HUES6 (cell line): ENCODE measurements at regions not wholly inside any gene's neighbourhood (a gene's known extent, or its start where the extent isn't known, plus 50 kb on each side); places are given as distances from the start of the nearest gene placed in this dataset.

Experiments used
- H3K27ac ChIP-seq: 2 replicates; pipeline ENCODE4 v1.7.0; 2013; ENCODE audit warnings: low read depth, mild to moderate bottlenecking, low read length, inconsistent platforms
- H3K27me3 ChIP-seq: 2 replicates; pipeline ENCODE4 v1.6.1; 2013; ENCODE audit warnings: low read length; ENCODE audit not compliant: control insufficient read depth, insufficient read depth
- H3K36me3 ChIP-seq: 2 replicates; pipeline ENCODE4 v1.6.1; 2013; ENCODE audit warnings: low read length; ENCODE audit not compliant: control insufficient read depth, insufficient read depth
- H3K4me1 ChIP-seq: 2 replicates; pipeline ENCODE4 v1.6.1; 2013; ENCODE audit warnings: low read length; ENCODE audit not compliant: control insufficient read depth, insufficient read depth
- H3K4me3 ChIP-seq: 2 replicates; pipeline ENCODE4 v1.5.1; 2013; ENCODE audit warnings: low read depth, low read length
- H3K9ac ChIP-seq: one replicate; pipeline ENCODE4 v1.6.1; 2013; ENCODE audit warnings: mild to moderate bottlenecking, low read length
- H3K9me3 ChIP-seq: 2 replicates; pipeline ENCODE4 v1.6.1; 2013; ENCODE audit warnings: low read depth, low read length; ENCODE audit not compliant: control insufficient read depth, insufficient read depth

DNA sequence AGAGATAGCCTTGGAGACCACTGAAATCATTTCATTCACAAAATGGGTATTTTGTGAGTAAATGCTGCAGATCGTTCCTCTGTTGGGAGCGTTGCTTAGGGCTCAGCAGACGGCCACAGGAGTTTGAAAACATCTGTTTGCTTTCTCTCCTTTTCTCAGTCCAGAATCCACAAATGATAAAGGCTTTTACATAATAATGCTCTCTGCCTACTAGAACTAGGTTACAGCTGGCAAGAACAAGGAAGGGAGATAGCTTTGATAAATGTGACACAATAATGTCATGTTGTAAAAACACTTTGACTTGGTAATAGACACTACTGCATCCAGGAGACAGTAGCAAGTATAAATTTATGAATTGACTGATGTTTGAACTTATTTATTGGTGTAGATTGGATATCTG, 1072.4 kb upstream of the CDH6 start:
- Histone ChIP-seq H3K27me3 (no peaks in the 10 kb centered on the region), H3K9me3 (no peaks in the 10 kb centered on the region), H3K36me3 (no peaks in the 10 kb centered on the region), H3K9ac (no peak overlapping the region), H3K27ac (no peak overlapping the region), H3K4me3 (no peak overlapping the region), H3K4me1 (peaks cover 6% of the 10 kb centered on the region; the same call in 1 of the 2 replicates)

GRCh38 chr5:30117135-30117534, 1076.4 kb upstream of the CDH6 start:
- H3K36me3 ChIP-seq, result no peaks in the 10 kb centered on the region
- H3K27ac ChIP-seq, result no peak overlapping the region
- no peak overlapping the region for H3K9ac ChIP-seq
- no peak overlapping the region for H3K4me3 ChIP-seq
- H3K27me3 ChIP-seq, result no peaks in the 10 kb centered on the region
- no peaks in the 10 kb centered on the region for H3K9me3 ChIP-seq
- H3K4me1 ChIP-seq, result peaks cover 6% of the 10 kb centered on the region; the same call in 1 of the 2 replicates

DNA sequence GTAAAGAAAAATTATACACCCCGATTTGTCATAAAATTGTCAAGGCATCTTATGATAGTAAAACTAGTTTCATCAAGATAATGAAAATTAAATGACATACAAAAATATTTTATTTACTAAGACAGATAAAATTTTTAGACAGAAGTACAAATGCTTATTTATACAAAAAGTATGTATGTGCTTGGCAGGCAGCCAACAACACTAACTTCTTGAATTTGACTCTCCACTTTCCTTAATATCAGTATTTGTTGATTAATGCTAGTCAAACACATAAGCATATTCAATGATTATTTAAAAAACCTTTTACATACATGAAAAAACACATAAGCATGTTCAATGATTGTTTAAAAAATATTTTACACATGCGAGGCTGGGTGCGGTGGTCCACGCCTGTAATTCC, 1079.9 kb upstream of the CDH6 start:
- H3K27me3 ChIP-seq, result no peaks in the 10 kb centered on the region
- H3K9ac ChIP-seq, result no peak overlapping the region
- H3K27ac ChIP-seq, result no peak overlapping the region
- no peaks in the 10 kb centered on the region for H3K36me3 ChIP-seq
- no peak overlapping the region for H3K4me3 ChIP-seq
- no peaks in the 10 kb centered on the region for H3K4me1 ChIP-seq
- H3K9me3 ChIP-seq, result no peaks in the 10 kb centered on the region

- Histone ChIP-seq H3K4me3 (no peak overlapping the region), H3K27me3 (no peaks in the 10 kb centered on the region)
Observed at GRCh38 chr5:30112867-30113266, 1080.6 kb upstream of the CDH6 start.

GRCh38 chr5:30108051-30108450, 1085.4 kb upstream of the CDH6 start:
- H3K9ac ChIP-seq, result no peak overlapping the region
- H3K27me3 ChIP-seq, result no peaks in the 10 kb centered on the region
- H3K4me3 ChIP-seq, result no peak overlapping the region
- no peak overlapping the region for H3K27ac ChIP-seq
- no peaks in the 10 kb centered on the region for H3K36me3 ChIP-seq
- no peaks in the 10 kb centered on the region for H3K9me3 ChIP-seq
- H3K4me1 ChIP-seq, result 0 out of 2 replicates have a peak, but pooled peaks cover 4% of the 10 kb centered on the region

More at GRCh38 chr5:30112867-30113266, 1080.6 kb upstream of the CDH6 start:
- Histone ChIP-seq H3K9ac (no peak overlapping the region), H3K36me3 (no peaks in the 10 kb centered on the region), H3K9me3 (no peaks in the 10 kb centered on the region), H3K27ac (no peak overlapping the region), H3K4me1 (no peaks in the 10 kb centered on the region)

DNA sequence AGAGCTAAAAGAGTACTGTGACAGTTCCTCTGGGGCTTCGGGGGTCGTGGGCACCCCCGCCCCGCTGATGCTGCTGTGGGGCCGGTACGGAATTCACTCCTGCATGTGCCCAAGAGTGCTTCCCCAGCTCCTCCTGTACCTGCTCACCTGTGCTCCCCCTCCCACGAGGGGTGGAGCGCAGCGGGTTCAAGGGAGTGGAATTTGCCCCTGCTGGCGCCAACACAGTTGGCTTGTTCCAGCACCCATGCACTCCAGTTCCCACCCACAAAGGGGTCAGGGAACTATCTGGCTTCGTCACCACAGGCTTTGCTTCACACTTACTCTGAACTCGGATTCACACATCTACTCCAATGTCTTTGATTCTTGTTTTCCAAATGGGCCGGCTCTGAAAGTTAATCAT, 1086.9 kb upstream of the CDH6 start:
- Histone ChIP-seq H3K4me1 (0 out of 2 replicates have a peak, but pooled peaks cover 4% of the 10 kb centered on the region), H3K4me3 (no peak overlapping the region), H3K36me3 (no peaks in the 10 kb centered on the region)

GRCh38 chr5:30104872-30105596, 1088.5 kb upstream of the CDH6 start:
- H3K4me1 ChIP-seq, result peaks cover 15% of the 10 kb centered on the region
- no peaks in the 10 kb centered on the region for H3K36me3 ChIP-seq
- no peak overlapping the region for H3K27ac ChIP-seq
- H3K27me3 ChIP-seq, result no peaks in the 10 kb centered on the region
- no peak overlapping the region for H3K9ac ChIP-seq
- no peaks in the 10 kb centered on the region for H3K9me3 ChIP-seq
- no peak overlapping the region for H3K4me3 ChIP-seq

More for the DNA sequence above, 1086.9 kb upstream of the CDH6 start:
- H3K27me3 ChIP-seq, result no peaks in the 10 kb centered on the region
- no peaks in the 10 kb centered on the region for H3K9me3 ChIP-seq
- H3K27ac ChIP-seq, result no peak overlapping the region
- H3K9ac ChIP-seq, result no peak overlapping the region

DNA sequence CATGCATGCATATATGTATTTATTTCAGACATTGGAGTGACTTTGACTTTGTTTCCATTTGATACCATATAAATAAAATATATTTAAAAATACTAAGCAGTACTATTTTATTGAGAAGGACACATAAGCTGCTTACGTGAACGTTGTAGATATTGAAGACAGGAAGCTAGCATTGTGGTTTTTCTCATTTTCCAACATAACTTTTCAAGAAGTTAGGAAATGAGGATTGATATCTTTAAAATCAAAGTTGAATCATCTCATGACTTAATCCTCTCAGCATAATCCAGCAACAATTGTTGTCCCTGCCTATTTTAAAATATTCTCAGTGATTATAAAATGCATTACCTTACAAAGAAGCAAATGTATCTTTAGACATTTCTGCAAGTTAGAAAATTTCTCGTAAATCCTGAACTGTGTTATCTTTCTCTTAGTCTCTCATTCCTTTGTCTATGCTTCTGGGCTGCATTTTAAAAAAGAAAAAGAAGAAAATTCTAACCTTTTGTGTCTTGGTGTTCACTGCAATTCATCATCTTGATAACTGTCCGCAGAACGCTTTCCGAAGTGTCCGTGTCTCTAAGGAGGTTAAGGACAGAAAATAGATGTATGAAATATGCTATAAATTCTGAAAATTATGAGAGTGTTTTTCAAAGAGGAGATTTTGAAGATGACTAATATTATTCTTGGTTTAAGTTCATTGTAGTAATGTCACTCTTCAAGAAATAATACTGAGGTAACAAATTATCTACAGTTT, 1089.9 kb upstream of the CDH6 start:
- no peaks in the 10 kb centered on the region for H3K27me3 ChIP-seq
- no peak overlapping the region for H3K27ac ChIP-seq
- H3K4me1 ChIP-seq, result peaks cover 24% of the 10 kb centered on the region
- H3K36me3 ChIP-seq, result no peaks in the 10 kb centered on the region
- H3K9me3 ChIP-seq, result no peaks in the 10 kb centered on the region
- H3K9ac ChIP-seq, result no peak overlapping the region
- H3K4me3 ChIP-seq, result no peak overlapping the region

DNA sequence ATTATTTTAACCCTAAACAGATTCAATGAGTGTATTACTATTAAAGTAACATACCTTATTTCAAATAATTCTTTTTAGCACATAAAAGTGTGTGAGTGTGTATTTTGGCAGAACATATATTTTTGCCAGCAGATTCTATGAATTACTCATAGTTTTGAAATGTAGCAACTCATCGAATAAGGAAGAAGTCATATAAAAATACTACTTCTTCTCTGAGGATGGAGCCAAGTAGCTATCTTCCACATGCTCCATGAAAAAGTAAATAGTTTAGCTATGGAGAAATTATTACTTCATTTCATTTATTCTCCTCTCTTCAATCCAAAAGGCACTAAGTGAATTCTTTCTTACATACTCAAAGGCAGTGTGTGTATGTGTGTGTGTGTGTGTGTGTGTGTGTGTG, 1090.4 kb upstream of the CDH6 start:
- Histone ChIP-seq H3K36me3 (no peaks in the 10 kb centered on the region), H3K9me3 (no peaks in the 10 kb centered on the region), H3K4me3 (no peak overlapping the region), H3K27ac (no peak overlapping the region), H3K9ac (no peak overlapping the region), H3K27me3 (no peaks in the 10 kb centered on the region), H3K4me1 (peaks cover 24% of the 10 kb centered on the region)

DNA sequence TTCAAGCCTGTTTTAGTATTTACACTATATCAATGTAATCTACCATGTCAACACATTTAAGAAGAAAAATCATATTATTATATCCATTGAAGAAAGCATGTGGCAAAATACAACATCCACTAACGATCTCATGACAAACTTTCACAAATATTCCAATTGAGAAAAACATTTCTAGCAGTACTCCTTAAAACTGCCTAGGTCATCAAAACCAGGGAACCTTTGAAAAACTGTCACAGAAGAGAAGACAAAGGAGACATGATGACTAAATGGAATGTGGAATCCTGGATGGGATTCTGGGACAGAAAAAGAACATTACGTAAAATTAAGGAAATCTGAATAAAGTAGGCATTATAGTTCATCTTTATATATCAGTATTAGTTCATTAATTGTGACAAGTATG, 1091.3 kb upstream of the CDH6 start:
- no peak overlapping the region for H3K27ac ChIP-seq
- H3K36me3 ChIP-seq, result no peaks in the 10 kb centered on the region
- H3K9me3 ChIP-seq, result no peaks in the 10 kb centered on the region
- H3K4me1 ChIP-seq, result peaks cover 24% of the 10 kb centered on the region
- H3K27me3 ChIP-seq, result no peaks in the 10 kb centered on the region
- H3K9ac ChIP-seq, result no peak overlapping the region
- H3K4me3 ChIP-seq, result no peak overlapping the region

GRCh38 chr5:30100929-30101328, 1092.6 kb upstream of the CDH6 start:
- peak overlapping the region; percentile 42; the same call in 1 of the 2 replicates for H3K27ac ChIP-seq
- no peak overlapping the region for H3K9ac ChIP-seq
- H3K9me3 ChIP-seq, result no peaks in the 10 kb centered on the region
- no peaks in the 10 kb centered on the region for H3K36me3 ChIP-seq
- no peaks in the 10 kb centered on the region for H3K27me3 ChIP-seq
- H3K4me1 ChIP-seq, result peaks cover 22% of the 10 kb centered on the region
- H3K4me3 ChIP-seq, result no peak overlapping the region
